IMR-90 (cell line): ENCODE measurements at regions not wholly inside any gene's neighbourhood (a gene's known extent, or its start where the extent isn't known, plus 50 kb on each side); places are given as distances from the start of the nearest gene placed in this dataset.

ENCODE experiments used
- ATAC-seq: fragments of 200-7000 bp; cut with Tn5 transposase; 2 replicates; pipeline ENCODE4 v1.9.1; 2020; ENCODE audit warnings: low read depth, mild to moderate bottlenecking, moderate library complexity
- BruUV-seq: library from RNA; stranded (reverse); fragments of 400-500 nt; replicated peaks from 2 replicates; lab custom pipeline; 2021; lab: Mats Ljungman, UMichigan
- CTCF ChIA-PET: fragments of 300-600 bp; formaldehyde crosslinking; extraction: SDS; loops from one replicate; lab custom pipeline; 2021; ENCODE audit warnings: antibody characterized with exemption; lab: Yijun Ruan, JAX
- POLR2A ChIA-PET: fragments of 300-600 bp; sonication (Branson Sonifier 250); formaldehyde crosslinking; loops from one replicate; lab custom pipeline; 2022; ENCODE audit warnings: antibody characterized with exemption; ENCODE audit not compliant: unreplicated experiment; lab: Charles Lee
- DNase-seq: peaks from one replicate; pipeline ENCODE4 v3.0.0; 2013
- H2AFZ ChIP-seq: replicated peaks from 2 replicates; pipeline ENCODE3; 2013; ENCODE audit warnings: low read length, mild to moderate bottlenecking; ENCODE audit not compliant: poor library complexity
- H2AK5ac ChIP-seq: 2 replicates; pipeline ENCODE4 v1.6.1; 2013; ENCODE audit warnings: low read depth, low read length, inconsistent platforms
- H2AK9ac ChIP-seq: replicated peaks from 2 replicates; pipeline ENCODE3; 2013; ENCODE audit warnings: mild to moderate bottlenecking, low read depth, low read length, moderate library complexity; ENCODE audit not compliant: poor library complexity
- H2BK120ac ChIP-seq: 2 replicates; pipeline ENCODE4 v1.6.1; 2013; ENCODE audit warnings: low read depth, low read length, inconsistent platforms
- H2BK15ac ChIP-seq: 3 replicates; pipeline ENCODE4 v1.6.1; 2013; ENCODE audit warnings: low read depth, low read length, inconsistent platforms
- H2BK20ac ChIP-seq: 2 replicates; pipeline ENCODE4 v1.6.1; 2013; ENCODE audit warnings: low read depth, mild to moderate bottlenecking, inconsistent platforms, low read length, moderate library complexity
- H2BK5ac ChIP-seq: 2 replicates; pipeline ENCODE4 v1.6.1; 2013; ENCODE audit warnings: mild to moderate bottlenecking, low read depth, low read length, inconsistent platforms; ENCODE audit not compliant: poor library complexity, severe bottlenecking
- H3K14ac ChIP-seq: replicated peaks from 2 replicates; pipeline ENCODE4 v1.6.1; 2013; ENCODE audit warnings: low read depth, low read length, inconsistent platforms
- H3K18ac ChIP-seq: 2 replicates; pipeline ENCODE4 v1.6.1; 2013; ENCODE audit warnings: low read depth, low read length, control low read depth
- H3K23ac ChIP-seq: 2 replicates; pipeline ENCODE4 v1.6.1; 2013; ENCODE audit warnings: low read depth, low read length, inconsistent platforms
- H3K27ac ChIP-seq: 2 replicates; pipeline ENCODE4 v1.5.1; 2013; ENCODE audit warnings: mild to moderate bottlenecking, control low read depth, low read length; ENCODE audit not compliant: insufficient read depth
- H3K27me3 ChIP-seq: 2 replicates; pipeline ENCODE4 v1.6.1; 2013; ENCODE audit warnings: low read length; ENCODE audit not compliant: control insufficient read depth, insufficient read depth
- H3K36me3 ChIP-seq: 2 replicates; pipeline ENCODE4 v1.6.1; 2013; ENCODE audit warnings: low read length, mixed read lengths; ENCODE audit not compliant: control insufficient read depth, insufficient read depth
- H3K4ac ChIP-seq: 2 replicates; pipeline ENCODE4 v1.6.1; 2013; ENCODE audit warnings: low read depth, low read length, inconsistent platforms
- H3K4me1 ChIP-seq: 2 replicates; pipeline ENCODE4 v1.6.1; 2013; ENCODE audit warnings: low read length, mixed read lengths; ENCODE audit not compliant: control insufficient read depth, insufficient read depth
- H3K4me2 ChIP-seq: 2 replicates; pipeline ENCODE4 v1.6.1; 2013; ENCODE audit warnings: low read depth, mild to moderate bottlenecking, control low read depth, low read length, moderate library complexity
- H3K4me3 ChIP-seq: 2 replicates; pipeline ENCODE4 v1.5.1; 2013; ENCODE audit warnings: low read depth, mild to moderate bottlenecking, control low read depth, low read length, moderate library complexity; ENCODE audit not compliant: insufficient read depth
- H3K56ac ChIP-seq: 2 replicates; pipeline ENCODE4 v1.6.1; 2013; ENCODE audit warnings: low read length, inconsistent platforms; ENCODE audit not compliant: insufficient read depth; ENCODE audit errors: extremely low read depth
- H3K79me1 ChIP-seq, 2 experiments: 2 replicates each; pipeline ENCODE4 v1.6.1; 2013; ENCODE audit warnings: low read length in 2 of 2, inconsistent platforms in 1 of 2, low read depth in 1 of 2
- H3K9ac ChIP-seq: 2 replicates; pipeline ENCODE4 v1.6.1; 2013; ENCODE audit warnings: low read depth, low read length, control low read depth
- H3K9me1 ChIP-seq: 2 replicates; pipeline ENCODE4 v1.6.1; 2013; ENCODE audit warnings: low read length, inconsistent platforms; ENCODE audit not compliant: insufficient read depth
- H3K9me3 ChIP-seq: 2 replicates; pipeline ENCODE4 v1.6.1; 2013; ENCODE audit warnings: low read length; ENCODE audit not compliant: control insufficient read depth, insufficient read depth
- H4K20me1 ChIP-seq: 2 replicates; pipeline ENCODE4 v1.6.1; 2013; ENCODE audit warnings: low read length, inconsistent platforms; ENCODE audit not compliant: insufficient read depth
- H4K5ac ChIP-seq: 2 replicates; pipeline ENCODE4 v1.6.1; 2013; ENCODE audit warnings: mild to moderate bottlenecking, low read depth, low read length, control low read depth
- H4K8ac ChIP-seq, 2 experiments: 2 replicates each; pipeline ENCODE4 v1.6.1; 2013; ENCODE audit warnings: low read depth in 2 of 2, low read length in 2 of 2, control low read depth in 1 of 2, inconsistent platforms in 1 of 2
- H4K91ac ChIP-seq: 2 replicates; pipeline ENCODE4 v1.6.1; 2013; ENCODE audit warnings: low read depth, low read length, inconsistent platforms; ENCODE audit not compliant: insufficient read depth
- BHLHE40 ChIP-seq: fragments of 150-350 bp; IDR thresholded peaks from 2 replicates; pipeline ENCODE4 v1.6.1; 2016; ENCODE audit warnings: mild to moderate bottlenecking, low read depth, low read length
- CEBPB ChIP-seq: IDR thresholded peaks from 2 replicates; pipeline ENCODE4 v1.6.1; 2012; ENCODE audit warnings: low read depth, low read length, improper control_type of control experiment
- CHD1 ChIP-seq: IDR thresholded peaks from 2 replicates; pipeline ENCODE4 v1.6.1; 2012; ENCODE audit warnings: low read depth, low read length, improper control_type of control experiment
- CTCF ChIP-seq: conservative IDR thresholded peaks from 2 replicates; pipeline ENCODE4 v1.5.1; 2012; ENCODE audit warnings: mild to moderate bottlenecking, low read depth, low read length, improper control_type of control experiment
- ELK1 ChIP-seq: fragments of 150-350 bp; IDR thresholded peaks from 2 replicates; pipeline ENCODE4 v1.6.1; 2016; ENCODE audit warnings: low read depth, mild to moderate bottlenecking, low read length, moderate library complexity, borderline replicate concordance
- FOS ChIP-seq: fragments of 150-350 bp; IDR thresholded peaks from 2 replicates; pipeline ENCODE4 v1.6.1; 2016; ENCODE audit warnings: low read depth, low read length
- MAFK ChIP-seq: IDR thresholded peaks from 2 replicates; pipeline ENCODE4 v1.6.1; 2012; ENCODE audit warnings: low read depth, low read length, improper control_type of control experiment
- MAZ ChIP-seq: IDR thresholded peaks from 2 replicates; pipeline ENCODE4 v1.6.1; 2012; ENCODE audit warnings: low read depth, mild to moderate bottlenecking, low read length, improper control_type of control experiment, moderate library complexity, borderline replicate concordance
- MXI1 ChIP-seq: IDR thresholded peaks from 2 replicates; pipeline ENCODE4 v1.6.1; 2012; ENCODE audit warnings: low read depth, mild to moderate bottlenecking, low read length, moderate library complexity, borderline replicate concordance
- NFE2L2 ChIP-seq: fragments of 150-350 bp; IDR thresholded peaks from 2 replicates; pipeline ENCODE4 v1.6.1; 2016; ENCODE audit warnings: low read depth, mild to moderate bottlenecking, low read length
- POLR2A ChIP-seq: IDR thresholded peaks from 2 replicates; pipeline ENCODE4 v1.6.1; 2012; ENCODE audit warnings: mild to moderate bottlenecking, low read depth, low read length
- RAD21 ChIP-seq: IDR thresholded peaks from 2 replicates; pipeline ENCODE4 v1.6.1; 2012; ENCODE audit warnings: low read length, improper control_type of control experiment
- RCOR1 ChIP-seq: IDR thresholded peaks from 2 replicates; pipeline ENCODE4 v1.6.1; 2012; ENCODE audit warnings: mild to moderate bottlenecking, low read length, improper control_type of control experiment; ENCODE audit not compliant: insufficient replicate concordance
- RFX5 ChIP-seq: IDR thresholded peaks from 2 replicates; pipeline ENCODE4 v1.8.0; 2012; ENCODE audit warnings: low read depth, mild to moderate bottlenecking, low read length, moderate library complexity
- SMC3 ChIP-seq: fragments of 150-350 bp; IDR thresholded peaks from 2 replicates; pipeline ENCODE4 v1.6.1; 2016; ENCODE audit warnings: low read depth, mild to moderate bottlenecking, antibody characterized with exemption, low read length, moderate library complexity
- WGBS, 2 experiments: methylation state at CpG; one replicate each; pipeline versions ENCODE4 v1.1.5 to v1.1.7; 2013; ENCODE audit warnings: missing lambda C conversion rate in 2 of 2; ENCODE audit not compliant: insufficient read length in 1 of 2; ENCODE audit errors: extremely low coverage in 2 of 2; 5-methylcytosine and 5-hydroxymethylcytosine counted together
- dilution Hi-C: fragments of 300-500 bp; cut with HindIII; formaldehyde crosslinking; loops from one replicate; pipeline ENCODE4 v1.14.3; 2018; ENCODE audit warnings: low sequenced_read_pairs; ENCODE audit not compliant: unreplicated experiment
- in situ Hi-C: fragments of 300-500 bp; cut with MboI; formaldehyde crosslinking; loops from 3 replicates; pipeline ENCODE4 v1.14.3; 2019; ENCODE audit warnings: low sequenced_read_pairs, inconsistent platforms, mixed read lengths
- intact Hi-C: fragments of 100-400 bp; cut with micrococcal nuclease; formaldehyde crosslinking; loops from 2 replicates; pipeline ENCODE4 v1.10.0; 2022
- TF ChIP-seq, protein P1 (sequence below): fragments of 150-350 bp; IDR thresholded peaks from 2 replicates; pipeline ENCODE4 v1.6.1; 2017; ENCODE audit warnings: mild to moderate bottlenecking, antibody characterized with exemption, low read length, low read depth

DNA sequence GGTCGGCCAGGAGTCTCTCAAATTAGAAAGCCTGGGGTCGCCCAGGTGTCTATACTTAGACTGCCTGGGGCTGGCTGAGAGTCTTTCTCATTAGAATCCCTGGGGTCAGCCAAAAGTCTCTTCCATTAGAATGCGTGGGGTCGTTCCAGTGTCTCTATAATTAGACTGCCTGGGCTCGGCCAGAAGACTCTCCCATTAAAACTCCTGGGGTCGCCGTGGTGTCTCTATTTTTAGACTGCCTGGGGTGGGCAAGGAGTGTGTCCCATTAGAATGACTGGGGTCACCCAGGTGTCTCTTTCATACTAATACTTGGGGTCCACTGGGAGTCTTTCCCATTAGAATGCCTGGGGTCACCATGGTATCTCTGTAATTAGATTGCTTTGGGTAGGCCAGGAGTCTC, 2227.7 kb downstream of the TP53TG3F start:
- H3K23ac ChIP-seq: no peak overlapping the region
- intact Hi-C loops (no loop called here), in situ Hi-C loops (no loop called here), dilution Hi-C loops (no loop called here)
- H2BK20ac ChIP-seq: no peak overlapping the region
- H2BK15ac ChIP-seq: no peak overlapping the region
- H4K91ac ChIP-seq: no peak overlapping the region
- no peak overlapping the region for H3K56ac ChIP-seq
- no peak overlapping the region for H2AK5ac ChIP-seq
- BruUV-seq: no TSS peak
- H3K4me3 ChIP-seq: no peak overlapping the region
- no peak overlapping the region for H3K4me2 ChIP-seq
- ChIA-PET CTCF (no interaction called here), POLR2A (no interaction called here)
- H3K9me1 ChIP-seq: no peaks in the 10 kb centered on the region
- no peaks in the 10 kb centered on the region for H4K20me1 ChIP-seq
- no peak overlapping the region for H2BK120ac ChIP-seq
- H3K9ac ChIP-seq: no peak overlapping the region
- no peaks in the 10 kb centered on the region for H3K36me3 ChIP-seq
- no peak overlapping the region for H3K27ac ChIP-seq
- H3K14ac ChIP-seq: no peak overlapping the region
- no peak overlapping the region for H2AFZ ChIP-seq
- H4K8ac ChIP-seq: no peak overlapping the region
- peaks cover 12% of the 10 kb centered on the region for H3K9me3 ChIP-seq
- WGBS, 2 experiments: 48% methylated on average over 4 of the region's 7 CpGs; no CpG with 5 or more reads in 1 of the 2 experiments
- no peak overlapping the region for H4K5ac ChIP-seq
- H2BK5ac ChIP-seq: no peak overlapping the region
- TF ChIP-seq CTCF (no peak), POLR2A (no peak), MXI1 (no peak), RCOR1 (no peak), CHD1 (no peak), RAD21 (no peak), RFX5 (no peak), NFE2L2 (no peak), ELK1 (no peak), BHLHE40 (no peak), FOS (no peak), CEBPB (no peak), SMC3 (no peak), MAFK (no peak), MAZ (no peak)
- TF ChIP-seq, protein P1, sequence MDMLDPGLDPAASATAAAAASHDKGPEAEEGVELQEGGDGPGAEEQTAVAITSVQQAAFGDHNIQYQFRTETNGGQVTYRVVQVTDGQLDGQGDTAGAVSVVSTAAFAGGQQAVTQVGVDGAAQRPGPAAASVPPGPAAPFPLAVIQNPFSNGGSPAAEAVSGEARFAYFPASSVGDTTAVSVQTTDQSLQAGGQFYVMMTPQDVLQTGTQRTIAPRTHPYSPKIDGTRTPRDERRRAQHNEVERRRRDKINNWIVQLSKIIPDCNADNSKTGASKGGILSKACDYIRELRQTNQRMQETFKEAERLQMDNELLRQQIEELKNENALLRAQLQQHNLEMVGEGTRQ: no peak
- no peak overlapping the region for H2AK9ac ChIP-seq
- no peak overlapping the region for H3K18ac ChIP-seq
- no peaks in the 10 kb centered on the region for H3K4me1 ChIP-seq
- H3K27me3 ChIP-seq: no peaks in the 10 kb centered on the region
- H3K79me1 ChIP-seq: no peaks in the 10 kb centered on the region
- no peak overlapping the region for H3K4ac ChIP-seq
- ATAC-seq (no peak), DNase-seq (no peak)
